ENCODE measurements at regions not wholly inside any gene's neighbourhood (a gene's known extent, or its start where the extent isn't known, plus 50 kb on each side); places are given as distances from the start of the nearest gene placed in this dataset.

DNA sequence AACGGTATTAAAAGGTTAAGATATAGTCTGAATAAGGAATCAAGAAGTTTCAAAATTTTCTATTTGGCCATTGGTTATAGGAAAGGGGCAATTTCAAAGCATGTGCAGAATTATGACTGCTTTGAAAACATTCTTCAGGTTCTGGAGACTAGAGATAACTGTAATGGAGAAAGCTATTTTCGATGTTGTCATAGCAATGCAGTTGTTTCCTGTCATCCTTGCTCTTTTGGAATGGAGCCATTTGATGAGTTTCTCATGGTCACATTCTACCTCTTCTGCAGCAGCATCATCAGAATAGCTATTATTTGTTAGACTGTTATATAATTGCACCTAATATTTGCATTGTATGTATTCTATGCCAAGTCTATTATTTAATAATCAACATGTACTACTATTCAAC is 368.2 kb upstream of the NR3C2 start:
- DNase-seq (ENCODE audit: low spot score): no peak

DNA sequence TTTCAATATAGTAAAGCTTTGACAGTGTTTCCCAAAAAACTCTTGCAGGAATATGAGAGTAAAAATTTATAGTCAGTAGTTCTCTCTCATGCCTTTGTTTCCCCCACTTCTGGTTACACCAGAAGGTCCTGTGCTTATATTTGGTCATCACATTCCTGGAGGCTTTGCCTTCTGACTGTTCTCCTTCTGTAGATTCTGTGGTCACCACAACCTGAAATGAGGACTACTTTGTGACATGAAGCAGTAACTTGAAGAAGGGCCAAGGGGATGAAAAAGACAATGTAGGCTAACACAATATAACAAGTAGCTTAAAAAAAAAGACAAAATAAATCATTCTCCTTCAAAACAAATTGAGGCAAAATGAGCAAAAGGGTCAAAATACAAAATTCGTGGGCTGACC is 366.2 kb upstream of the NR3C2 start:
- DNase-seq (ENCODE audit: low spot score): no peak

- DNase-seq (ENCODE audit: low spot score): no peak
These were observed 358.7 kb upstream of the NR3C2 start for GRCh38 chr4:148800940-148801339.

GRCh38 chr4:148800336-148800885 is 358.2 kb upstream of the NR3C2 start:
- no peak for DNase-seq (ENCODE audit: low spot score)

- no peak for DNase-seq (ENCODE audit: low spot score)
These were observed 353.1 kb upstream of the NR3C2 start for GRCh38 chr4:148795156-148795864.

- no peak for DNase-seq (ENCODE audit: low spot score)
These were observed 351.0 kb upstream of the NR3C2 start for GRCh38 chr4:148793221-148793620.

GRCh38 chr4:148790691-148791090 is 348.5 kb upstream of the NR3C2 start:
- DNase-seq (ENCODE audit: low spot score): no peak

DNA sequence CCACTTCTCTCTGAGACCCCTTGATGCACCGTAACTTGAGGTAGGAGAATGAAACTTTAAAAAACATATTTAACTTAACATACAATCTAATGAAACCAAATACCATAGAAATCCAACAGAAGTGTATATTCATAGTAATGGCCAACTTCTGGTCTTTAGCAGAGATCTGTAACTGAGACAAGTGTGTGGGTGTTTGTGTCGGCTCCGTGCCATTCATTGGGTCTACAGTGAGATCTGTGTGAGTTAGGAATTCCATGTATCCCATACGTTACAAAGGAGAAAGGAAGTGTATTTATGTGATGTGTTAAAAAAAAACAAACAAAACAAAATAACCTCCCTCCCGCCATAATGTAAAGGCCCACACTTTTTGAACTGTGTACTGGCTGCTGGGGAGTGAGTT is 348.0 kb upstream of the NR3C2 start:
- DNase-seq (ENCODE audit: low spot score): no peak

DNA sequence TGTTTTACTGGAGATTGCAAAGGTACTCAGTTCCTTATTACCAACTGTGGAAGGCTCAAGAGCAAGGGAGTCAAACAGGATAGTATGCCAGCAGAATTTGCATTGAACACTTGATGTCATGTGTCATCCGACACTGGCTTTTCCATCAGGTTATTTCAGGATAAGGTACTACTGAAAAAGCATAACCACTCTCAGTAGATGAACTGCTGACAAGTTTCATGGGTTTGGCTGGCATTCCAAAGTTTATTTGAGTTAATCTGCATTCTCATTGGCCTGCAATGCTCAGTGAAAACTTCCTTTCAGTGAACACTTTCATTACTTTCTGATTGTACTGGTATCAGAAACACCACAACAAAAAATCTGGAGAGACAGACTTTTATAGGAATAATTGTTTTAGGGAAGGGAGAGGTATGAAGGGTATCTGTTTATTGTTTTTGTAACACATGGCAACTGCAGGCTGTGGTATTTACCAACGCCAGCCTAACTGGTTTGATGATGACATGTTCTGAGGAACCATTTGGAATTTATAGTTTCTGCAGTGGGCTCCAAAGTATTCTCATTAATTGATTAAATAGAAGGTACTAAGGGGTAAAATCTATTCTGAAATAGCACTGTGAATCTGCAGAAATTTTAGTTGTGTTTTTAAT is 345.7 kb upstream of the NR3C2 start:
- no peak for DNase-seq (ENCODE audit: low spot score)

- no peak for DNase-seq (ENCODE audit: low spot score)
These were observed 345.1 kb upstream of the NR3C2 start for GRCh38 chr4:148787285-148787684.

DNA sequence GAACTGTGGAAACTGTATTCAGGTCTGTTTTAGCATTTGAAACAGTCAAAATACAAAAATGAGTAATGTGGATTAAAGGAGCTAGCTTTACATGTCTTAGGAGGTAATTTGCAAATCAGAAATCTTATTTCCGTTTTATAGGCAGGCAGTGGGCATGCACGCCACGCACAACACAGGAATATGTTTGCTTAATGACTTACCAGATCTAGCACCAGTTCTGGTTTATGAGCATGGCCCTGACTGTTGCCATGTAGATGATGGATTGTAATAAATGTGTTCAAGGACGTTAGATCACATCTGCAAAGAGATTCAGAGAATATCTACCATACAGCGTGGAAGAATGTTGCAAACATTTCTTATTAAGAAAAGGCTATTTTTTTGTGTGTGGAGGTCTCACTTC is 344.5 kb upstream of the NR3C2 start:
- no peak for DNase-seq (ENCODE audit: low spot score)

GRCh38 chr4:148782284-148782683 is 340.1 kb upstream of the NR3C2 start:
- DNase-seq (ENCODE audit: low spot score): no peak

GRCh38 chr4:148780426-148781005 is 338.3 kb upstream of the NR3C2 start:
- DNase-seq (ENCODE audit: low spot score): no peak

- DNase-seq (ENCODE audit: low spot score): no peak
These were observed 337.6 kb upstream of the NR3C2 start for GRCh38 chr4:148779771-148780170.

DNA sequence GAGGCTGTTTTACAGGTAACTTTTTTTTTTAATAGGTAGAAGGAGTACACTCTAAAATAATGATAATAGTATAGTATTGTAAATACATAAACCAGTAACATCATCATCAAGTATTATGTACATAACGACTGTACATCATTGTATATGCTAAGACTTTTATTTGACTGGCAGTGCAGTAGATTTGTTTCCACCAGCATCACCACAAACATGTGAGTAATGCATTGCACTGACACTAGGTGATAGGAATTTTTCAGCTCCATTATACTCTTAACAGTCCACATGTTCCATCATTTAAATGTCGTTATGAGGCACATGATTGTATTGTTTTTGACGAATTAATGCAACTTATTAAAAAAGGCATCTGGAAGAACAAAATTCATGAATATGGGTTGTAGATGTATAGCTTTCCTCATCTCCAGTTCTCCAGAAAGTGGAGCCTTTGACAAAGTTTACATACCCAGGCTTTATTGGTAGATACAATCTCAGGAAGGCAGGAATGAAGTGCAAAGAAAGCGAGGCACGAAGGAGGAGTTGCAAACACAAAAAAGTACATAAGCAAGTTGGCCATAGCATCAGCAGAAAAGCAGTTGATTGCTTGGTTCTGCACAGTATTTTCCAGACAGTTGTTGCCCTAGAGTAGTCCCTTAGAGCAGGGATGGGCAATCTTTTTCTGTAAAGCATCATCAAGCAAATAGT is 336.9 kb upstream of the NR3C2 start:
- no peak for DNase-seq (ENCODE audit: low spot score)

GRCh38 chr4:148776941-148777340 is 334.7 kb upstream of the NR3C2 start:
- DNase-seq (ENCODE audit: low spot score): no peak

DNA sequence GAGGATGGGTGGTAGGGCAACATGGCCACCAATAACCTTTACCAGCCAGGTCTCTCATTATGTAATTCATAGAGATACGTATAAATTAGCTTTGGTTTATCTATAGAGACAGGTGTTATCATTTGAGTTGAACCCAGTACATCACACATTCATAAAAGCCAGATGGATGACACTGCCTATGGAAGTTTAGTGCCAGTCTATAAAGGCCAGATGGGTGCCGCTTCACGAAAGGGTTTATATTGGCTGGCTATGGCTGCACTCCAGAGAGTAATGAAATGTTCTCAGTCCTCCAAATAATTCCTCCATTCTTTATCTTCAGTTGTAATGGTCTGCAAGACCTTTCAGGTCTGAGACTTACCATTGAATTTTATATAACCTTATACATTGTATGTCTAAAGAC is 331.9 kb upstream of the NR3C2 start:
- DNase-seq (ENCODE audit: low spot score): no peak

- DNase-seq (ENCODE audit: low spot score): no peak
These were observed 331.1 kb upstream of the NR3C2 start for GRCh38 chr4:148773313-148773712.

DNA sequence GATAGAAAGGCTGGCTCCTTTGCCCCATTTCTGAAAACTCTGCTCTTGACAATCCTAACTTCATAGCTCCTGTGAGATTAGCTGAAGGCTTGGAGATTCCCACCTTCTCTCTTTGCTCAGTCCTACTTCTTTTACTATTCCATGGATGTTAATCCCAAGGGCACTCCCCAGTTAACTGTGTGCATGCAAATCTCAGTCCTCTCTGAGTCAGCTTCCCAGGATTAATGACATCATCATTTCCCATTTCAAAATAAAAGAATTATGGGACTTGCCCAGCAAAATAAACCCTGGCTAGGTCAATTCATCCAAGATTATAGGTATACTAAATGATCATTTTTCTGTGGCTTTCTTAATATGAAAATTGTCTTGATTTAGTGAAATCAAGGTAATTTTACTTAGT is 328.6 kb upstream of the NR3C2 start:
- no peak for DNase-seq (ENCODE audit: low spot score)

GRCh38 chr4:148770377-148770776 is 328.2 kb upstream of the NR3C2 start:
- no peak for DNase-seq (ENCODE audit: low spot score)

GRCh38 chr4:148764720-148765119 is 322.5 kb upstream of the NR3C2 start:
- no peak for DNase-seq (ENCODE audit: low spot score)

DNA sequence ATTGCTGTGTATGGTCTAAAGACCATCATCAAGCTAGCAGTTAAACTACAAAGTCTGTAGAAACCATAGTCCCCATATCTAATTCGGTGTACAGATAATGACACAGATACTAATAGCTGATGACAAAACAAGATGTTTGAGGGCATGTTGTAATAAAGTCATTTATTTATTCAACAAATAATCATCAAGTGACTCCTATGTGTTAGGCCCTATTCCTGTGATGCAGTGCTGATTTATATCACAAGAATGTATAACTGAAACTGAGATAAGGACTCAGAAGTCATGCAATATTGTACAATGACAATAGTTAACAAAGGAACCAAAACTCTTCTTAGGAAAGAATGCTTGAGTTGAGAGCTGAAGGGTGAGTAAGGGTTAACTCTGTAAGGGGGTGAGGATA is 315.0 kb upstream of the NR3C2 start:
- no peak for DNase-seq (ENCODE audit: low spot score)

DNA sequence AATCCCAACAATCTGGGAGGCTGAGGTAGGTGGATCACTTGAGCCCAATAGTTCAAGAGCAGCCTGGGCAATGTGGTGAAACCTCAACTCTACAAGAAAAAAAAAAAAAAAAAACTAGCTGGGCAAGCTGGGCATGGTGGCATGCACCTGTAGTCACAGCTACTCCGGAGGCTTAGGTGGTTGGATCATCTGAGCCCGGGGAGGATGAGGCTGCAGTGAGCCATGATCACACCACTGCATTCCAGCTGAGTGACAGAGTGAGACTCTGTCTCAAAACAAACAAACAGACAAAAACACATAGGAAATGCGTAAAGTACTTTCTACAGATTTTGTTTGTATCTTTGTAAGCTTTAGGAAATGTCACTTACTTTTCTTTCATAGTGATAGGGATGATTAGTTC is 307.2 kb upstream of the NR3C2 start:
- no peak for DNase-seq (ENCODE audit: low spot score)

Measured in activated CD4-positive, alpha-beta T cell treated with anti-CD3 and anti-CD28 coated beads, Interleukin-2, Interleukin-4, amounts not matched to agents 100 ng/mL and 50 ng/mL, durations not matched to agents 16 hours and 8 hours (primary cell).